Omental fat pad (tissue), 3 donors: ENCODE measurements at regions not wholly inside any gene's neighbourhood (a gene's known extent, or its start where the extent isn't known, plus 50 kb on each side); places are given as distances from the start of the nearest gene placed in this dataset.
A peak's percentile ranks its signal among the peaks of the same experiment; 100 is the strongest.

Source experiments
- ATAC-seq: fragments of 150-250 bp; one replicate; pipeline ENCODE4 v1.9.1; 2016; ENCODE audit warnings: mild to moderate bottlenecking, moderate library complexity; ENCODE audit not compliant: low FRiP score
- DNase-seq: peaks from one replicate; pipeline ENCODE4 v3.0.0-alpha.2; 2019; ENCODE audit warnings: low spot score
- TF ChIP-seq, protein P1 (sequence below), 3 donors: fragments of 450-650 bp; IDR thresholded peaks; one replicate each; pipeline ENCODE4 v1.5.1; 2016 to 2017; ENCODE audit warnings: antibody characterized with exemption in 3 of 3, mild to moderate bottlenecking in 3 of 3, moderate library complexity in 2 of 3

DNA sequence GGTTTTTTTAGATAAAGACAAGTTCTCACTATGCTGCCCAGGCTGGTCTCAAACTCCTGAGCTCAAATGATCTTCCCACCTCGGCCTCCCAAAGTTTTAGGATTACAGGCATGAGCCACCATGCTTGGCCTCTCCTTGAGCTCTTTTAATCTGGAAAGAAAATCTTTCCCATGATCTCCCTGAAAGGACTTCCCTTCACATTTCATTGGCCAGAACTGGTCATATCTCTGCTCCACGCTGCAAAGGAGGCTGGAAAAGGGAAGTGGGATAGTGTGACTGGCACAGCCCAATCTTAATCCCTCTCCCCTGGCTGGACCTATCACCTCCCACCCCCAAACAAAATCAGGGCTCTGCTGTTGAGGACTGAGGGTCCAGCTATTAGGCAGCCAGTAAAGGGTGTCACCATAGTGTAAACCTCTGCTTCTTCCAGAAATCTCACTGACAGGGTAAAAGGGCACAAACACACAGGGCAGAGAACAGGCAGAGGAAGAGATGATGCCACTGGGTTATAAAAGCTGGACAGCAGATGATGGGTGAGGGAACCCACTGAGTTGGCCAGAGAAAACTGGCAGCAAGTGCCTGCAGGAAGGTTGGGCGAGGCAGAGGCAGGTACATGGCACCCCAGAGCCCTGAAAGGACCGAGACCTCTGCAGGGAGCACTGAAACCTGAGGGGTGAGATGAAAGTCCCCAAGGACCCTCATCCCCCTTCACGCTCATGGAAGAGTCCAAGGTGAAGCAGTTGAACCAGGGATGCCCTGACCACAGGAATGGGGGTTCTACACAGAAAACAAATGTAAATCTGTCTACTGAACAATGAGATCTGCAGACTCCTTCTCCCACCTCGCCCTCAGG is 83.1 kb upstream of the PTPN1 start:
- no peak for DNase-seq
- TF ChIP-seq, protein P1, sequence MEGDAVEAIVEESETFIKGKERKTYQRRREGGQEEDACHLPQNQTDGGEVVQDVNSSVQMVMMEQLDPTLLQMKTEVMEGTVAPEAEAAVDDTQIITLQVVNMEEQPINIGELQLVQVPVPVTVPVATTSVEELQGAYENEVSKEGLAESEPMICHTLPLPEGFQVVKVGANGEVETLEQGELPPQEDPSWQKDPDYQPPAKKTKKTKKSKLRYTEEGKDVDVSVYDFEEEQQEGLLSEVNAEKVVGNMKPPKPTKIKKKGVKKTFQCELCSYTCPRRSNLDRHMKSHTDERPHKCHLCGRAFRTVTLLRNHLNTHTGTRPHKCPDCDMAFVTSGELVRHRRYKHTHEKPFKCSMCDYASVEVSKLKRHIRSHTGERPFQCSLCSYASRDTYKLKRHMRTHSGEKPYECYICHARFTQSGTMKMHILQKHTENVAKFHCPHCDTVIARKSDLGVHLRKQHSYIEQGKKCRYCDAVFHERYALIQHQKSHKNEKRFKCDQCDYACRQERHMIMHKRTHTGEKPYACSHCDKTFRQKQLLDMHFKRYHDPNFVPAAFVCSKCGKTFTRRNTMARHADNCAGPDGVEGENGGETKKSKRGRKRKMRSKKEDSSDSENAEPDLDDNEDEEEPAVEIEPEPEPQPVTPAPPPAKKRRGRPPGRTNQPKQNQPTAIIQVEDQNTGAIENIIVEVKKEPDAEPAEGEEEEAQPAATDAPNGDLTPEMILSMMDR (IDR thresholded peaks at IDR 0.05): no peak
- ATAC-seq: no peak

DNA sequence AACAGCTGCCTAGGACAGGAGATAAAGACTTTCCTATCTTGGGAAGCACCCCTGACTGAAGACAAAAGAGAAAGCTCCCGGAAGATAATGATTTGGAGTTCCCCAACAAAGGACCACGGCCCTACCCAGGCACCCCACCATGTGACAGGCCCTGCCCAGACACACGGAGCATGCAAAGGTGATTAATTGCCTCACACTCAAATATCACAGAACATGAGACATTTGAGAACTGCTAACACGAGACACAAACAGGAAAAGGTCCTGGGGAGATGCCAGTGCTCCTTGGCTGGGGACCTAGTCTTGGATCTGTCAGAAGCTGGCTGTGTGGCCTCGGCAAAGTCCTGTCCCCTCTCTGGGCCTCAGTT is 82.5 kb upstream of the PTPN1 start:
- DNase-seq (no peak), ATAC-seq (no peak)
- TF ChIP-seq, protein P1 (IDR thresholded peaks at IDR 0.05): no peak

DNA sequence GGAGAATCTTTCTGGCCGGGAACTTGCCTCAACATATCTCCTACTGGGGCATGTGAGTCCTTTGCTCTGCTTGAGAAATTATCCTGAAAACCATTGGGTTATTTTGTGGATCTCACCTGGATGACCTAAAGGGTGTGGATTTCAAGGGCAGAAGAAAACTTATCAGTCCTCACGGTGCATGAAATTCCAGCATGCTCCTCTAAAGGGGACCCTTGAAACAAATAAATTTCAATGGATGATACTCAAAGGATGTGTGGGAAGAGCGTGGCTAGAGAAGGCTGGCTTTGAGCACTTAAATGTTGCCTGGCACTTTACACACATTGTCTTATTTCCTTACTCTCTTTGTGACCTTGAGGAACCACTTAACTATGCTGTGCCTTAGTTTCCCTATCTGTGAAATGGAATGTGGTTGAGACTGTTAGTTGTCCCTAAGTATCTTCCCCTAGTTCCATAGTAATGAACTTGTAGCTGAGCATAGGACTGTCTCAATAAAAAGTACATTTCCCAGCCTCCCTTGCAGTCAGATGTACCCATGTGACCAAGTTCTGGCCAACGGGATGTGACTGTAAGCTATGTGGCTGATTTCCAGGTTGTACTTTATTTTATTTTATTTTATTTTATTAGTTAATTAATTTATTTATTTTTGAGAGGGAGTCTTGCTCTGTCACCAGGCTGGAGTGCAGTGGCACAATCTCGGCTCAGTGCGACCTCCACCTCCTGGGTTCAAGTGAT is 81.9 kb upstream of the PTPN1 start:
- DNase-seq (no peak), ATAC-seq (no peak)
- TF ChIP-seq, protein P1 (IDR thresholded peaks at IDR 0.05): no peak

DNA sequence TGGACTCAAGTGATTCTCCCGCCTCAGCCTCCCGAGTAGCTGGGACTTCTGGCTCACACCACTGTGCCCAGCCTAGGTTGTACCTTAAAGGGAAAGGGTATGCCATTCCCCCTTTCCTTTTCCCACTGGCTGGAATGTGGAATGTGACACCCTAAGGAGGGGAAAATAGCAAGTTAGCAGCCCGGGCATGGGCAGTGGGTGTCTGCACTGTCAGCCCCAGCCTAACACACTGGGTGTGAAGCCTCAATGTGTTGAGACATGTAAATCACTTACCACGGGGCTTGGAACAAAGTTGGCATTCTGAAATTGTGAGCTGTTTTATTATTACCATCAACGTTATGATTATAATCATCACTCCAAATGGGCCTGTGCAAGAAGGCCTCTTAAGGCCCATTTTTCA is 80.8 kb upstream of the PTPN1 start:
- TF ChIP-seq, protein P1 (IDR thresholded peaks at IDR 0.05): no peak
- no peak for DNase-seq
- no peak for ATAC-seq

DNA sequence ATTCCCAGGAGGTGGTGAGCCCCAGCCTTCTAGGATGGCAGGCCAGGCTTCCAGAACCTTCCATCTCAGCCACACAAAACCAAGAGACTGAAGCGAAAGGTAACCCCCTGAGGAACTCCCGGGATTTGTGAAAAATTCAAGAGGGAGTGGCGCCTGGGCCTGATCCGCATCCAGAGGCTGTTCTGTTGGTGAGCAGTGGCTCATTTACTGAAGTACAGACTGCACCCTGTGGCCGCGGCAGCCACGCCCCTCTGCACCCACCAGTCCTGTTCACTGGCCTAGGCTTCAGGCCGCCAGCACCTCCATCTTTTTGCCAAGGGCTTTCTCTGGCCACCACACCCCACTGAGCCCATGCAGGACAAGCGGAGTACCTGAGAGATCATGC is 79.1 kb upstream of the PTPN1 start:
- peak; percentile 13 for ATAC-seq
- DNase-seq: no peak
- TF ChIP-seq, protein P1 (IDR thresholded peaks at IDR 0.05): no peak

DNA sequence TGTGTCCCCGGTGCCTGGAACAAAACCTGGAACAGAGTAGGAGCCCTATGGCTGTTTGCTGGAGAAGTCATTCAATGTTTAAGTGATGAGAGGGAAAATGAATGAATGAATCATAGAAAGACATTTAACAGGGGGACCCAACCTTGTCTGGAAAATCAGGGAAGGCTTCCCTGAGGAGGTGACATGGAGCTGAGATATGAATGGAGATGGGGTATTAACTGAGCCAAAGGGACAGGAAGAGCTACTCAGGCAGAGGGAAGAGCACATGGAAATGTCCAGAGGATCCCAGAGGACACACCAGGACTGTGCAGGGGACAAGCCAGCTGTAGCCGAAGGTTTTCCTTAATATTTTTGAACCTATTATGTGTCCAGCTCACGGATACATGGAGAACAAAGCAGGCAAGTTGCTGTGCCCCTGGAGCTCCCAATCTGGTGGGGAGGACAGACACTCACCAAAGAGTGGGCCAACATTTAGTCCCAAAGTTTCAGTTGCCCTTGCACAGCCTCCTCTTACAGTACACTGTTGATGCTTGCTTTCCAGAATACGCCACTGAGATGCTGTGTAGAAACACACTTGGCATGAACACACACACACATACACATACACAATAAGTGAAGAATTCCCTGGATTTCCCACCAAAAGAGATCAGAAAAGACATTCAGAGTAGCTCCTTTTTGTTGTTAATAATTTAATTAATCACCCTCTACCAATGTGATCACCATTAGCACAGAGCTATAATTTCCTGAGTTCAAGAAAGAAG is 77.0 kb upstream of the PTPN1 start:
- TF ChIP-seq, protein P1 (IDR thresholded peaks at IDR 0.05): no peak
- DNase-seq: no peak
- no peak for ATAC-seq
